ENCODE measurements at regions not wholly inside any gene's neighbourhood (a gene's known extent, or its start where the extent isn't known, plus 50 kb on each side); places are given as distances from the start of the nearest gene placed in this dataset.

DNA sequence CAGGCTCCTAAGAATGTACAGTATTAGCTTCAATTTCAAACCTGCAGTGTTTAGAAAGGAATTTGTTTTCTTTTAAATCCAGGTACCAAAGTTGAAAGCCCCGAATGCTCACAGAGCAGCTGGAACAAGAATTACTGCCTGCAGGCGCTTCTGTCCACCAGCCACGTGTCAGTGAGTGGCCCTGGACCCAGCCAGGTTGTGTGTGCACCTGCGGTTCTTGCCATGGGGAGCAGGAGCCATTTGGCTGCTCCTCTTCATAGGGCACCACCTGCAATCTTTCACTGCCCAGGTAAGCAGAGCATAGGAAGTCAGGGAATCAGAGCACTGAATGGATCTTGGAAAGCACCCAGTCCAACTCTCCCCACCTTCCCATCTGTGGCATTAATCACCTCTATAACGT lies 79.5 kb upstream of the PIP5K1B start:
- Histone ChIP-seq H3K4me3 (ENCODE audit: low read length) (no peak overlapping the region), H3K56ac (ENCODE audit: low read length) (no peak overlapping the region), H3K4me1 (ENCODE audit: control insufficient read depth, low read depth, low read length) (no peaks in the 10 kb centered on the region), H2BK5ac (ENCODE audit: low read length) (no peak overlapping the region), H3K23ac (ENCODE audit: low read length) (no peak overlapping the region), H3K9ac (ENCODE audit: low read length) (no peak overlapping the region), H3K79me2 (ENCODE audit: control insufficient read depth, insufficient read depth, low read length) (no peaks in the 10 kb centered on the region), H4K5ac (ENCODE audit: low read length) (no peak overlapping the region), H2BK15ac (replicated peaks; ENCODE audit: low read depth) (no peak overlapping the region), H3K4me2 (ENCODE audit: low read length) (no peak overlapping the region), H3K79me1 (ENCODE audit: low read length) (no peaks in the 10 kb centered on the region), H2AK5ac (ENCODE audit: low read length) (no peak overlapping the region), H3K4ac (ENCODE audit: low read depth, low read length) (no peak overlapping the region), H3K36me3 (ENCODE audit: control insufficient read depth, insufficient read depth, low read length) (no peaks in the 10 kb centered on the region), H3K18ac (ENCODE audit: low read length) (no peak overlapping the region), H3K27me3 (ENCODE audit: insufficient read depth, low read length, poor library complexity) (no peaks in the 10 kb centered on the region), H4K8ac (ENCODE audit: low read depth, low read length) (no peak overlapping the region), H2BK120ac (ENCODE audit: low read depth, low read length) (no peak overlapping the region), H3K27ac (ENCODE audit: low read depth, low read length) (no peak overlapping the region)
- whole genome bisulfite sequencing (ENCODE audit: extremely low coverage, insufficient coverage, low lambda C conversion rate): no CpG with 5 or more reads among the region's 5 CpGs
- DNase-seq: no peak

DNA sequence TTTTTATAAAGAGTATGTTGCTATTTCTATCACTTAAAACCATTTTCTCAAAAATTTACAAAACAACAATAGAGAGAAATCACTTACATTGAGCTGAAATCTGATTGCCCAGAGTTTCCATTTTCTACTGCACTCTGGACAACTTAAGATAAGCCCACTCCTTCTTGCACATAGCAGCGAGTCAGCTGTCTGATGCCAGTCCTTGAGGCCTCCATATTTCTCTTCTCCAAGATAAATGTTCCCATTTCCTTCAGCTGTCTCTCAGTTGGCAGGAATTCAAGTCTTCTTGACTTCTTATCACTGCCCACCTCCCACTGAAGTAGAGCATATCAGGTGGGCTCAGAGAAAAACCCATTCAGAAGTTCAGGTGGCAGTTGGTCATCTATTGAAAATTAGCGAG lies 78.5 kb upstream of the PIP5K1B start:
- Histone ChIP-seq H3K4me1 (ENCODE audit: control insufficient read depth, low read depth, low read length) (no peaks in the 10 kb centered on the region), H3K27me3 (ENCODE audit: insufficient read depth, low read length, poor library complexity) (no peaks in the 10 kb centered on the region), H2BK5ac (ENCODE audit: low read length) (no peak overlapping the region), H3K4me3 (ENCODE audit: low read length) (no peak overlapping the region), H4K8ac (ENCODE audit: low read depth, low read length) (no peak overlapping the region), H3K27ac (ENCODE audit: low read depth, low read length) (no peak overlapping the region), H3K4ac (ENCODE audit: low read depth, low read length) (no peak overlapping the region), H3K4me2 (ENCODE audit: low read length) (no peak overlapping the region), H3K18ac (ENCODE audit: low read length) (no peak overlapping the region), H2AK5ac (ENCODE audit: low read length) (no peak overlapping the region), H3K36me3 (ENCODE audit: control insufficient read depth, insufficient read depth, low read length) (no peaks in the 10 kb centered on the region), H2BK120ac (ENCODE audit: low read depth, low read length) (no peak overlapping the region), H3K79me2 (ENCODE audit: control insufficient read depth, insufficient read depth, low read length) (no peaks in the 10 kb centered on the region), H3K23ac (ENCODE audit: low read length) (no peak overlapping the region), H4K5ac (ENCODE audit: low read length) (no peak overlapping the region), H3K56ac (ENCODE audit: low read length) (no peak overlapping the region), H3K79me1 (ENCODE audit: low read length) (no peaks in the 10 kb centered on the region), H3K9ac (ENCODE audit: low read length) (no peak overlapping the region), H2BK15ac (replicated peaks; ENCODE audit: low read depth) (no peak overlapping the region)
- DNase-seq: no peak
- no CpG with 5 or more reads among the region's 2 CpGs for WGBS (ENCODE audit: extremely low coverage, insufficient coverage, low lambda C conversion rate)

DNA sequence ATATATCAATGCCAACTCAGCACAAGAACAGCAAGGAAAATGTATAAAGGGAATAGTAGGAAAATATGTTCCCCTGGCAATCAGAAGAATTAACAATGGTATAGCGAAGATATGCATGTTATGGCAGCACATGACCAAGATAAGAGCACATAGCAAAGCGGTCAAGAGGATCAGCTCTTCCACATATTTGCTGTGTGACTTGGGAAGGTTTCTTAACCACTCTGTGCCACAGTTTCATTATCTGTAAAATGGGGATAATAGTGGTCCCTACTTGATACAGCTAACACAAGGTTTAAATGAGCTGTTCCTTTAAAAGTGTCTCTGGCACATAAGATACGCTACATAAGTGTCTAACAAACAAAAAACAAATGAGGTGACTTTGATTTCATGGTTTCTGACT lies 77.9 kb upstream of the PIP5K1B start:
- Histone ChIP-seq H3K9ac (ENCODE audit: low read length) (no peak overlapping the region), H3K4me1 (ENCODE audit: control insufficient read depth, low read depth, low read length) (no peaks in the 10 kb centered on the region), H4K8ac (ENCODE audit: low read depth, low read length) (no peak overlapping the region), H3K23ac (ENCODE audit: low read length) (no peak overlapping the region), H3K56ac (ENCODE audit: low read length) (no peak overlapping the region), H3K18ac (ENCODE audit: low read length) (no peak overlapping the region), H2BK5ac (ENCODE audit: low read length) (no peak overlapping the region), H2BK120ac (ENCODE audit: low read depth, low read length) (no peak overlapping the region), H3K27ac (ENCODE audit: low read depth, low read length) (no peak overlapping the region), H4K5ac (ENCODE audit: low read length) (no peak overlapping the region), H3K27me3 (ENCODE audit: insufficient read depth, low read length, poor library complexity) (no peaks in the 10 kb centered on the region), H3K79me1 (ENCODE audit: low read length) (no peaks in the 10 kb centered on the region), H3K4me3 (ENCODE audit: low read length) (no peak overlapping the region), H3K4ac (ENCODE audit: low read depth, low read length) (no peak overlapping the region), H3K36me3 (ENCODE audit: control insufficient read depth, insufficient read depth, low read length) (no peaks in the 10 kb centered on the region), H2AK5ac (ENCODE audit: low read length) (no peak overlapping the region), H2BK15ac (replicated peaks; ENCODE audit: low read depth) (no peak overlapping the region), H3K79me2 (ENCODE audit: control insufficient read depth, insufficient read depth, low read length) (no peaks in the 10 kb centered on the region), H3K4me2 (ENCODE audit: low read length) (no peak overlapping the region)
- DNase-seq: no peak
- WGBS (ENCODE audit: extremely low coverage, insufficient coverage, low lambda C conversion rate): no CpG with 5 or more reads among the region's 3 CpGs

DNA sequence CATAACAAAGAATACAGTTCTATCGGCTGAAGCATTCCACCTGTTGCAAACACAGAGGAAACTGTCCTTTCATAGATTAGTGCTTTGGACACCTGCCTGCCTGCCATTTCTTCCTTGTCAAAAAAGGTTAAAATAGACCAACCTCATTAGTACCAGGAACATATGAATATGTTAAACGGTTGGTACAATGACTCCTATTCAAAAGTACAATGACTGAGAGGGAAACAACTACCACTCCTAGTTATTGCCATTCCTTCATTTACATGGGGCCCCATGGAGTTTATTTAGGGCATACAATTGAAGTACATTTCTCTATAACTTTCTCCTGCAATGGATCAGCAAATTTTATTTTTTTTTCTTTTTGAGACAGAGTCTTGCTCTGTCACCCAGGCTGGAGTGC lies 77.4 kb upstream of the PIP5K1B start:
- no peak overlapping the region for H3K4me2 ChIP-seq (ENCODE audit: low read length)
- no peak overlapping the region for H2BK15ac ChIP-seq (replicated peaks; ENCODE audit: low read depth)
- no peak overlapping the region for H3K23ac ChIP-seq (ENCODE audit: low read length)
- H3K79me2 ChIP-seq (ENCODE audit: control insufficient read depth, insufficient read depth, low read length): no peaks in the 10 kb centered on the region
- H3K27ac ChIP-seq (ENCODE audit: low read depth, low read length): no peak overlapping the region
- H3K4me3 ChIP-seq (ENCODE audit: low read length): no peak overlapping the region
- H2BK5ac ChIP-seq (ENCODE audit: low read length): no peak overlapping the region
- WGBS (ENCODE audit: extremely low coverage, insufficient coverage, low lambda C conversion rate): no CpG with 5 or more reads among the region's 2 CpGs
- no peaks in the 10 kb centered on the region for H3K27me3 ChIP-seq (ENCODE audit: insufficient read depth, low read length, poor library complexity)
- H2AK5ac ChIP-seq (ENCODE audit: low read length): no peak overlapping the region
- no peak overlapping the region for H4K5ac ChIP-seq (ENCODE audit: low read length)
- DNase-seq: no peak
- no peak overlapping the region for H3K4ac ChIP-seq (ENCODE audit: low read depth, low read length)
- no peak overlapping the region for H2BK120ac ChIP-seq (ENCODE audit: low read depth, low read length)
- H3K18ac ChIP-seq (ENCODE audit: low read length): no peak overlapping the region
- H3K9ac ChIP-seq (ENCODE audit: low read length): no peak overlapping the region
- no peaks in the 10 kb centered on the region for H3K79me1 ChIP-seq (ENCODE audit: low read length)
- no peak overlapping the region for H3K56ac ChIP-seq (ENCODE audit: low read length)
- H3K36me3 ChIP-seq (ENCODE audit: control insufficient read depth, insufficient read depth, low read length): no peaks in the 10 kb centered on the region
- no peak overlapping the region for H4K8ac ChIP-seq (ENCODE audit: low read depth, low read length)
- no peaks in the 10 kb centered on the region for H3K4me1 ChIP-seq (ENCODE audit: control insufficient read depth, low read depth, low read length)

DNA sequence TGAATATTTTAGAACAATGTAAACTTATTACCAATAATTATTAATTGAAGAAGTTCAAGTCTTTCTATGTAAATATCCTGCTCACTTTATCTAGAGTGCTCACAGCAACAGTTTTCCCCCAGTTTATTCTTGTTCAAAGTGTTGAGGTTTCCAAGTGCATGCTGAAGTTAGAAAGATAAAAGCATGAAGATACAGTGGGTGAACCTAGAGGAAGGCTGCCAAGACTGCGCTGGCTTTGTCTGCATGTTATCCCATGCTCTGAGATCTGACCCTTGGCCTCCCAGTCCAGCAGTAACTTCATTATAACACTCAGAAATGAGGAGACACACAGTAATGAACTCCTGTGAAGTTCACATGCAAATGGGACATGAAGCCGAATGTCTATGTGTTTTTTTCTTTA lies 76.0 kb upstream of the PIP5K1B start:
- Histone ChIP-seq H3K27ac (ENCODE audit: low read depth, low read length) (no peak overlapping the region), H3K4me1 (ENCODE audit: control insufficient read depth, low read depth, low read length) (no peaks in the 10 kb centered on the region), H3K4me3 (ENCODE audit: low read length) (no peak overlapping the region), H3K4me2 (ENCODE audit: low read length) (no peak overlapping the region), H3K4ac (ENCODE audit: low read depth, low read length) (no peak overlapping the region), H2BK15ac (replicated peaks; ENCODE audit: low read depth) (no peak overlapping the region), H3K79me2 (ENCODE audit: control insufficient read depth, insufficient read depth, low read length) (no peaks in the 10 kb centered on the region), H2BK120ac (ENCODE audit: low read depth, low read length) (no peak overlapping the region), H3K79me1 (ENCODE audit: low read length) (no peaks in the 10 kb centered on the region), H3K18ac (ENCODE audit: low read length) (no peak overlapping the region), H3K56ac (ENCODE audit: low read length) (no peak overlapping the region), H3K36me3 (ENCODE audit: control insufficient read depth, insufficient read depth, low read length) (no peaks in the 10 kb centered on the region), H3K27me3 (ENCODE audit: insufficient read depth, low read length, poor library complexity) (no peaks in the 10 kb centered on the region), H2AK5ac (ENCODE audit: low read length) (no peak overlapping the region), H4K5ac (ENCODE audit: low read length) (no peak overlapping the region), H3K23ac (ENCODE audit: low read length) (no peak overlapping the region), H3K9ac (ENCODE audit: low read length) (no peak overlapping the region), H2BK5ac (ENCODE audit: low read length) (no peak overlapping the region), H4K8ac (ENCODE audit: low read depth, low read length) (no peak overlapping the region)
- DNase-seq: no peak
- WGBS (ENCODE audit: extremely low coverage, insufficient coverage, low lambda C conversion rate): no CpG with 5 or more reads among the region's 2 CpGs

DNA sequence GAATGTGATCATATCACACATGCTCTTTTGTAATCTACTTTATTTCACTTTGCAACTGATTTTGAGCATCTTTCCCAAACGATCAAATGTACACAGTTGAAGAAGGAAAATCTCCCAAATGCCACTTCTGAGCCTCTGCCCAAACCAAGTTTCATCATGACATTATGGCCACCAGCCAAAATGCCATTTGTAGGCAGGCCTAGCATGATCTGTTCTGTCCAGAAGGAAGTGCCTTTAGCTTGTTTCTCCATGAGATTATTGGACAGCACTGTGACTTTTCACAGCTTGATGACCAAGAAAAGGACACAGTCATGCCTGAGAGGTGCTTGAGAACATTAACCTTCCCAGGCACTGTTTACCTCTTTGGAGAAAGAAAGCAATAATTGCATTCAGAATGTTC lies 73.2 kb upstream of the PIP5K1B start:
- no peak overlapping the region for H3K4me3 ChIP-seq (ENCODE audit: low read length)
- no peak overlapping the region for H3K4me2 ChIP-seq (ENCODE audit: low read length)
- H3K56ac ChIP-seq (ENCODE audit: low read length): no peak overlapping the region
- no peak overlapping the region for H3K4ac ChIP-seq (ENCODE audit: low read depth, low read length)
- H4K5ac ChIP-seq (ENCODE audit: low read length): no peak overlapping the region
- H2BK120ac ChIP-seq (ENCODE audit: low read depth, low read length): no peak overlapping the region
- no peak for DNase-seq
- H2BK15ac ChIP-seq (replicated peaks; ENCODE audit: low read depth): no peak overlapping the region
- H3K23ac ChIP-seq (ENCODE audit: low read length): no peak overlapping the region
- no peaks in the 10 kb centered on the region for H3K79me2 ChIP-seq (ENCODE audit: control insufficient read depth, insufficient read depth, low read length)
- no peak overlapping the region for H3K9ac ChIP-seq (ENCODE audit: low read length)
- no CpG with 5 or more reads among the region's 1 CpG for WGBS (ENCODE audit: extremely low coverage, insufficient coverage, low lambda C conversion rate)
- H3K27ac ChIP-seq (ENCODE audit: low read depth, low read length): no peak overlapping the region
- no peaks in the 10 kb centered on the region for H3K4me1 ChIP-seq (ENCODE audit: control insufficient read depth, low read depth, low read length)
- no peaks in the 10 kb centered on the region for H3K27me3 ChIP-seq (ENCODE audit: insufficient read depth, low read length, poor library complexity)
- no peak overlapping the region for H4K8ac ChIP-seq (ENCODE audit: low read depth, low read length)
- H3K79me1 ChIP-seq (ENCODE audit: low read length): no peaks in the 10 kb centered on the region
- H3K36me3 ChIP-seq (ENCODE audit: control insufficient read depth, insufficient read depth, low read length): no peaks in the 10 kb centered on the region
- H2BK5ac ChIP-seq (ENCODE audit: low read length): no peak overlapping the region
- no peak overlapping the region for H3K18ac ChIP-seq (ENCODE audit: low read length)
- H2AK5ac ChIP-seq (ENCODE audit: low read length): no peak overlapping the region

All from mesendoderm (in vitro differentiated cells).